ENCODE measurements at regions not wholly inside any gene's neighbourhood (a gene's known extent, or its start where the extent isn't known, plus 50 kb on each side); places are given as distances from the start of the nearest gene placed in this dataset.

DNA sequence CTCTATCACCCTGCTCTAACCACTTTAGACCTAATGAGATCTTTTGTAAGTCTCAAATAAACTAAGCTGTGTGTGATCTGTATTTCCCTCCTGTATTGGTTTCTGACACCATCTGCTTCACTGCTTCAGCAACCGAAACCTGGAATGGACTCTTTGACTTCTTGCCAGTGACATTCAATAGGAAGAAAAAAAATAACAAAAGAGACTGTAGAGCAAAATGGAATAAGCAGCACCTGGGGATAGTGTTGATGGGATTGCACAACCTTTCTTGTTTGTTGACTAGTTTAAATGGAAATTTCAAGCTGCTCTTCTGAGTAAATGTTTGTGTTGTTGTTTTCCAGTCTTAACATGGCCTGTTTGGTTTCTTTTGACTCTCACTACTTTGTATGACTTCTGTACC lies 888.6 kb upstream of the SEL1L start:
- H3K4me3 Mint-ChIP-seq: no peak overlapping the region
- peaks cover 16% of the 10 kb centered on the region for H3K9me3 Mint-ChIP-seq
- no peaks in the 10 kb centered on the region for H3K27me3 Mint-ChIP-seq (ENCODE audit: low read depth)

DNA sequence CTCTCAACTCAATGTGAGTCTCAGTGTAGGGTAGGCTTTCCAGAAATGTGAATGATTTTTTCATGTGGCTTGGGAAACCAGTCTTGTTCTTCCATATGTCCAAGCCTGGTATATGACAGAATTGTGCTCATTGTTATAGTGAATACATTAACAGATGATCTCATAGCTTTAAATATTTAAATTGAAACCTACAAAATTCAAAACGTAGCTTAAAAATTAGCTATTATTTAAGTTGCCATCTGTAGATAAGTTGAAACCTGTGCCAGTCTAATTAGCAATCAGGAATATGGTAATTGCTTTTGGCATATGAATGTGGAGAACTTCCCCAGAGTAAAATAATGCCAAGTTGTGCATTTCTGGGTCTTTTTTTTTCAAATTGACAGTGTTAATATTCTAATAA lies 891.6 kb upstream of the SEL1L start:
- Mint-ChIP-seq H3K4me3 (no peak overlapping the region), H3K36me3 (ENCODE audit: low read depth) (no peaks in the 10 kb centered on the region), H3K27ac (ENCODE audit: unreplicated experiment) (no peak overlapping the region), H3K27me3 (ENCODE audit: low read depth) (no peaks in the 10 kb centered on the region), H3K4me1 (no peaks in the 10 kb centered on the region), H3K9me3 (peaks cover 5% of the 10 kb centered on the region)
- TF ChIP-seq, protein P1, sequence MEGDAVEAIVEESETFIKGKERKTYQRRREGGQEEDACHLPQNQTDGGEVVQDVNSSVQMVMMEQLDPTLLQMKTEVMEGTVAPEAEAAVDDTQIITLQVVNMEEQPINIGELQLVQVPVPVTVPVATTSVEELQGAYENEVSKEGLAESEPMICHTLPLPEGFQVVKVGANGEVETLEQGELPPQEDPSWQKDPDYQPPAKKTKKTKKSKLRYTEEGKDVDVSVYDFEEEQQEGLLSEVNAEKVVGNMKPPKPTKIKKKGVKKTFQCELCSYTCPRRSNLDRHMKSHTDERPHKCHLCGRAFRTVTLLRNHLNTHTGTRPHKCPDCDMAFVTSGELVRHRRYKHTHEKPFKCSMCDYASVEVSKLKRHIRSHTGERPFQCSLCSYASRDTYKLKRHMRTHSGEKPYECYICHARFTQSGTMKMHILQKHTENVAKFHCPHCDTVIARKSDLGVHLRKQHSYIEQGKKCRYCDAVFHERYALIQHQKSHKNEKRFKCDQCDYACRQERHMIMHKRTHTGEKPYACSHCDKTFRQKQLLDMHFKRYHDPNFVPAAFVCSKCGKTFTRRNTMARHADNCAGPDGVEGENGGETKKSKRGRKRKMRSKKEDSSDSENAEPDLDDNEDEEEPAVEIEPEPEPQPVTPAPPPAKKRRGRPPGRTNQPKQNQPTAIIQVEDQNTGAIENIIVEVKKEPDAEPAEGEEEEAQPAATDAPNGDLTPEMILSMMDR (conservative IDR thresholded peaks at IDR 0.05): no peak
- no peak for DNase-seq (ENCODE audit: low read depth, low spot score)

More for the DNA sequence above, 888.6 kb upstream of the SEL1L start:
- DNase-seq (ENCODE audit: low read depth, low spot score): no peak
- TF ChIP-seq, protein P1 (conservative IDR thresholded peaks at IDR 0.05): no peak
- Mint-ChIP-seq H3K27ac (ENCODE audit: unreplicated experiment) (no peak overlapping the region), H3K36me3 (ENCODE audit: low read depth) (peaks cover 4% of the 10 kb centered on the region), H3K4me1 (no peaks in the 10 kb centered on the region)

DNA sequence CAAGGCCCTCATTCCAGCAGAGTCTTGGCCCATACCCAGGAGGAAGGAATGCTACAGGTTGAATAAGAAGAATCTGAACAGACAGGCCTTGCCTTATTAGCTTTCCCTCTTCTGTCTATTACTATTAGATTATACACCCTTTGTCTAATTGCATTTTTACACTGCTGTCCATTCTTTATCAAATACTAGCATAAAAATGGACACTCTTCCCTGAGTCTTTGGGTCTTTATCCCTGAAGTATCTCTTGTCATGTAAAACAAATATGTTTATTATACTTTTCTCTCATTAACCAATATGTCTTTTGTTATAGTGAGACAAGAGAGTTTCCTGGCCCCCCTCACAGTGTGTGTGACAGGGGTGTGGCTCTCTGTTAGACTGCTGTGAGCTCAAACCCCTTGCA lies 897.4 kb upstream of the SEL1L start:
- Mint-ChIP-seq H3K4me3 (no peak overlapping the region), H3K4me1 (peaks cover 13% of the 10 kb centered on the region), H3K27ac (ENCODE audit: unreplicated experiment) (no peak overlapping the region), H3K27me3 (ENCODE audit: low read depth) (no peaks in the 10 kb centered on the region), H3K9me3 (no peaks in the 10 kb centered on the region), H3K36me3 (ENCODE audit: low read depth) (no peaks in the 10 kb centered on the region)
- TF ChIP-seq, protein P1 (conservative IDR thresholded peaks at IDR 0.05): no peak
- no peak for DNase-seq (ENCODE audit: low read depth, low spot score)

DNA sequence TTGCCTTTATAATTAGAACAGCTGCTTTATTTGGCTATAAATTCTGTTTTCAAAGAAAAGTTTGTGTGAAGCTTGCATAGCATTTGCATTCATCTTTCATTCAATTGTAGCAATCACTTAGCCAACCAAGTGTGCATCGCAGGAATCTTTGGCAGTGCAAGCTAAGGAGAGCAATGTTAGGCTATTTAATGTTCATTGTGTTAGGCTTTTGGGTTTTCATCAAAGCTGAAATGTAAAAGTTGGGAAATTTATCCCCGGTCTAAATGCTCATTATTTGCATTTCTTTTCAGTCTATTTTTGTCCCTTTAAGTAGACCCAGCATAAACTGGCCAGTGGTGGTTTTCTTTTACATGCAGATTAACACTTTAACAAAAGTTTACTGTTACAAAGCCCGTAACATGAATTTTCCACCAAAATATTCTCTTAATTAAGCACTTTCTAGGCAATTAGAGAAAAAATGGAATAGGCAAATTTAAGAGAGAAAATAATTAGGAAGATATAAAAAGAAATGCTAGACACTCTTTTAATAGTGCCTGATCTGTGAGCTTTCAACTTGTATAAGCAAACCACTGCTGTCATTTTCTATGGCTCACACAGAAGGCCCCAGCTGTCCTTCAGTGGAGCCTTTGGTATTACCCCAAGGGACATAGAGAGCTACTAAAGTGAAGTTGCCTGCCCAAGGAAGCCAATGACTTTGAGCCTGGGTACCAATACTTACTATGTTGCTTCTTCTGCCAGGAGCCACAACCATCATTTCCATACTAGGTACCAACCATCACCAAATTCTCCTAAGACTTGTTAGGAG lies 898.9 kb upstream of the SEL1L start:
- H3K27me3 Mint-ChIP-seq (ENCODE audit: low read depth): no peaks in the 10 kb centered on the region
- no peak overlapping the region for H3K27ac Mint-ChIP-seq (ENCODE audit: unreplicated experiment)
- DNase-seq (ENCODE audit: low read depth, low spot score): no peak
- peaks cover 13% of the 10 kb centered on the region for H3K4me1 Mint-ChIP-seq
- TF ChIP-seq, protein P1 (conservative IDR thresholded peaks at IDR 0.05): no peak
- H3K9me3 Mint-ChIP-seq: no peaks in the 10 kb centered on the region
- H3K4me3 Mint-ChIP-seq: no peak overlapping the region
- no peaks in the 10 kb centered on the region for H3K36me3 Mint-ChIP-seq (ENCODE audit: low read depth)

DNA sequence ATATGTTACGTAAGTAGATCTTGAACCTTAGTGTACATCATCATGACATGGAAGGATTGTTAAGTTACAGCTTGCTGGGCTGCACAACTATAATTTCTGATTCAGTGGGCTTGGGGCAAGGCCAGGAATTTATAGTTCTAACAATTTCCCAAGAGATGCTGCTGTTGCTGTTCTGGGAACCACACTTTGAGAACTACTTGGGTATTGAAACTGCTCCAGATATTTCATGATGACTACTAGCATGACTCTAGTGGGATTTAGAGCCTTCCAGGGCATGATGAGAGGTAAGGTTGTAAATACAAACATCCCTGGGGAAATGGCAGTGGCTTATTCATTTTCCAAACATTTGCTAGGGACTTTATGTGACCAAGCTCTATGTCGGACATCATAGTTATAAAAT lies 904.8 kb upstream of the SEL1L start:
- no peak for DNase-seq (ENCODE audit: low read depth, low spot score)
- Mint-ChIP-seq H3K36me3 (ENCODE audit: low read depth) (no peaks in the 10 kb centered on the region), H3K4me3 (no peak overlapping the region), H3K9me3 (peaks cover 10% of the 10 kb centered on the region), H3K27me3 (ENCODE audit: low read depth) (no peaks in the 10 kb centered on the region), H3K27ac (ENCODE audit: unreplicated experiment) (no peak overlapping the region), H3K4me1 (no peaks in the 10 kb centered on the region)
- TF ChIP-seq, protein P1 (conservative IDR thresholded peaks at IDR 0.05): no peak
